Liver (tissue), 8 donors: ENCODE measurements at regions not wholly inside any gene's neighbourhood (a gene's known extent, or its start where the extent isn't known, plus 50 kb on each side); places are given as distances from the start of the nearest gene placed in this dataset.

ENCODE experiments used
- DNase-seq: peaks from one replicate; pipeline ENCODE4 v3.0.0-alpha.2; 2017; ENCODE audit warnings: low spot score
- H3K27ac ChIP-seq, 2 donors: one replicate each; pipeline ENCODE4 v1.7.0; 2013; ENCODE audit warnings: inconsistent platforms in 2 of 2, low read length in 2 of 2, control low read depth in 1 of 2, low read depth in 1 of 2, mild to moderate bottlenecking in 1 of 2
- H3K27me3 ChIP-seq, 4 donors: one replicate each; pipeline versions ENCODE4 v1.6.1 to v1.7.0; 2013; ENCODE audit warnings: low read length in 3 of 4, inconsistent platforms in 1 of 4, mild to moderate bottlenecking in 1 of 4, moderate library complexity in 1 of 4; ENCODE audit not compliant: control insufficient read depth in 4 of 4, insufficient read depth in 4 of 4
- H3K36me3 ChIP-seq, 4 donors: one replicate each; pipeline versions ENCODE4 v1.6.1 to v1.7.0; 2013; ENCODE audit warnings: low read length in 3 of 4, mild to moderate bottlenecking in 3 of 4, low read depth in 1 of 4, moderate library complexity in 1 of 4; ENCODE audit not compliant: control insufficient read depth in 4 of 4, insufficient read depth in 3 of 4
- H3K4me1 ChIP-seq, 4 donors: one replicate each; pipeline versions ENCODE4 v1.6.1 to v1.7.0; 2013; ENCODE audit warnings: low read length in 3 of 4, mild to moderate bottlenecking in 3 of 4, moderate library complexity in 1 of 4; ENCODE audit not compliant: control insufficient read depth in 4 of 4, insufficient read depth in 4 of 4
- H3K4me3 ChIP-seq, 3 donors: one replicate each; pipeline versions ENCODE4 v1.6.1 to v1.7.0; 2013; ENCODE audit warnings: low read length in 3 of 3, control low read depth in 1 of 3, low read depth in 1 of 3, mild to moderate bottlenecking in 1 of 3
- H3K9ac ChIP-seq, 2 donors: one replicate each; pipeline ENCODE4 v1.7.0; 2013; ENCODE audit warnings: low read length in 2 of 2, mild to moderate bottlenecking in 2 of 2, moderate library complexity in 2 of 2, control low read depth in 1 of 2, low read depth in 1 of 2
- H3K9me3 ChIP-seq, 4 donors: one replicate each; pipeline versions ENCODE4 v1.6.1 to v1.7.0; 2013; ENCODE audit warnings: low read length in 3 of 4; ENCODE audit not compliant: control insufficient read depth in 4 of 4
- ATF3 ChIP-seq: IDR thresholded peaks from 2 replicates; pipeline ENCODE4 v1.6.1; 2016; ENCODE audit warnings: antibody characterized with exemption
- CTCF ChIP-seq: fragments of 150-350 bp; IDR thresholded peaks from 2 replicates; pipeline ENCODE4 v1.5.1; 2017; ENCODE audit warnings: improper control_type of control experiment, low read depth, low read length; ENCODE audit not compliant: missing input control
- EGR1 ChIP-seq, 2 donors: IDR thresholded peaks; 2 replicates each; pipeline ENCODE4 v1.6.1; 2016 to 2018; ENCODE audit warnings: antibody characterized with exemption in 2 of 2, low read depth in 2 of 2
- FOXA1 ChIP-seq: IDR thresholded peaks from 2 replicates; pipeline ENCODE4 v1.6.1; 2016; ENCODE audit warnings: antibody characterized with exemption
- GABPA ChIP-seq, 2 donors: IDR thresholded peaks in 1 of 2; conservative IDR thresholded peaks in 1 of 2; 2 replicates each; pipeline ENCODE4 v1.6.1; 2016; ENCODE audit warnings: antibody characterized with exemption in 2 of 2, mild to moderate bottlenecking in 1 of 2, moderate library complexity in 1 of 2
- MAX ChIP-seq: IDR thresholded peaks from 2 replicates; pipeline ENCODE4 v1.6.1; 2016; ENCODE audit warnings: antibody characterized with exemption
- RAD21 ChIP-seq, 2 donors: IDR thresholded peaks; 2 replicates each; pipeline ENCODE4 v1.6.1; 2016; ENCODE audit warnings: antibody characterized with exemption in 2 of 2, mild to moderate bottlenecking in 2 of 2
- RXRA ChIP-seq, 2 donors: IDR thresholded peaks; 2 replicates each; pipeline ENCODE4 v1.6.1; 2017 to 2018; ENCODE audit warnings: antibody characterized with exemption in 2 of 2, mild to moderate bottlenecking in 1 of 2
- ZBTB33 ChIP-seq: IDR thresholded peaks from 2 replicates; pipeline ENCODE4 v1.6.1; 2016; ENCODE audit warnings: antibody characterized with exemption
- WGBS: extraction: QIAGEN DNeasy Blood & Tissue Kit; methylation state at CpG from one replicate; pipeline ENCODE4 v1.1.7; 2013; 5-methylcytosine and 5-hydroxymethylcytosine counted together
- donor health status: healthy.
- donor health status: healthy.
- donor health status: healthy.
- donor health status: healthy.
- donor health status: healthy.

- DNase-seq, result no peak
- no peak for TF ChIP-seq RAD21 (IDR thresholded peaks at IDR 0.05)
- Histone ChIP-seq H3K4me3 (no peak overlapping the region), H3K4me1 (no peaks in the 10 kb centered on the region), H3K27ac (no peak overlapping the region), H3K9me3 (no peaks in the 10 kb centered on the region), H3K9ac (no peak overlapping the region), H3K36me3 (no peaks in the 10 kb centered on the region), H3K27me3 (no peaks in the 10 kb centered on the region)
- 62% methylated on average over 4 of the region's 4 CpGs for WGBS
Measured at GRCh38 chr4:38562751-38563198, 101.2 kb upstream of the KLF3 start.

GRCh38 chr4:38563707-38564495 is 100.1 kb upstream of the KLF3 start:
- no peaks in the 10 kb centered on the region for H3K9me3 ChIP-seq
- 89% methylated on average over 9 of the region's 9 CpGs for WGBS
- no peak for DNase-seq
- no peak overlapping the region for H3K4me3 ChIP-seq
- H3K4me1 ChIP-seq, result no peaks in the 10 kb centered on the region
- H3K9ac ChIP-seq, result no peak overlapping the region
- TF ChIP-seq EGR1 (IDR thresholded peaks at IDR 0.05; ENCODE audit: low read depth in 2 of 2), result no peak
- TF ChIP-seq ZBTB33, result no peak
- TF ChIP-seq FOXA1, result no peak
- TF ChIP-seq CTCF, result no peak
- no peak for TF ChIP-seq RXRA (IDR thresholded peaks at IDR 0.05)
- no peaks in the 10 kb centered on the region for H3K27me3 ChIP-seq
- H3K27ac ChIP-seq, result no peak overlapping the region
- H3K36me3 ChIP-seq, result no peaks in the 10 kb centered on the region

GRCh38 chr4:38565271-38566199 is 98.5 kb upstream of the KLF3 start:
- WGBS, result 78% methylated on average over 12 of the region's 12 CpGs
- no peaks in the 10 kb centered on the region for H3K4me1 ChIP-seq
- no peak overlapping the region for H3K4me3 ChIP-seq
- no peaks in the 10 kb centered on the region for H3K27me3 ChIP-seq
- TF ChIP-seq ATF3, result no peak
- TF ChIP-seq CTCF, result no peak
- TF ChIP-seq RXRA (IDR thresholded peaks at IDR 0.05), result no peak
- no peak for TF ChIP-seq GABPA (IDR thresholded peaks at IDR 0.05 in 1 of 2, conservative IDR thresholded peaks at IDR 0.05 in 1 of 2)
- no peak for TF ChIP-seq FOXA1
- TF ChIP-seq MAX, result no peak
- no peak overlapping the region for H3K9ac ChIP-seq
- no peak overlapping the region for H3K27ac ChIP-seq
- H3K36me3 ChIP-seq, result no peaks in the 10 kb centered on the region
- DNase-seq, result peak; percentile 71
- no peaks in the 10 kb centered on the region for H3K9me3 ChIP-seq
